Activated CD4-positive, alpha-beta T cell treated with anti-CD3 and anti-CD28 coated beads, Interleukin-10, Interleukin-2, amounts not matched to agents 100 ng/mL and 50 ng/mL, durations not matched to agents 16 hours and 8 hours (primary cell): ENCODE measurements at regions not wholly inside any gene's neighbourhood (a gene's known extent, or its start where the extent isn't known, plus 50 kb on each side); places are given as distances from the start of the nearest gene placed in this dataset.
"Not testable (repeated sequence)": the region's sequence is repeated elsewhere in the genome, so short reads cannot be mapped to it uniquely, and the experiment has no call there.

Experiments
- DNase-seq: peaks from one replicate; pipeline ENCODE4 v3.0.0-alpha.2; 2020

DNA sequence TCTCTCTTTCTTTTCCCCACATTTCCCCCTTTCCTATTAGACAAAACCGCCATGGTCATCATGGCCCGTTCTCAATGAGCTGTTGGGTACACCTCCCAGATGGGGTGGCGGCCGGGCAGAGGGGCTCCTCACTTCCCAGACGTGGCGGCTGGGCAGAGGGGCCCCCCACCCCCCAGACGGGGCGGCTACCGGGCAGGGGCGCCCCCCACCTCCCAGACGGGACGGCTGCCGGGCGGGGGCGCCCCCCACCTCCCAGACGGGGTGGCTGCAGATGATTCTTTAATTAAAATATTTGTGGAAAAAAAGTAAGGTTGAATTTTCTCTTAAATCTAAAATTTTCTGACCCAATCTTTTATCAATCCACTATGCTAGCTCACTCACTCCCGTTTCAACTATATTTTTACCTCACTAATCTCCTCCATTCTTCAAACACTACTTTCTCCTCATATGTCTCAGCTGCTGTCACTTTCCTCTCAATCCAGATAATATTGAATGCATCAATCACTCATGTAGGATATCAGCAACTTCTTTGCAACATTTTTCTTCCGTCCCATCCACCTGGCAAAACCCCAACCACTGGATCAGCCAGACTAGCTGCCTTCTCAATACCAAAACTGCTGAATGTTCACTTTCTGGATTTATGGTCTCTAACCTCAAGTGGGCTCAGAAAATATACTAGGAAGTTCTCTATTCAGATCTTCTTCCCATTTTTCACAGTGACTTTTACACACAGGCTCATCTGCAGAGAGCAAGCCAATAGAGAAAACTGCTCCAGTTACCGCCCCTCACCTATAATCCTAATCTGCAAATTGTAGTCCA is 81.1 kb upstream of the TRIM24 start:
- no peak for DNase-seq

DNA sequence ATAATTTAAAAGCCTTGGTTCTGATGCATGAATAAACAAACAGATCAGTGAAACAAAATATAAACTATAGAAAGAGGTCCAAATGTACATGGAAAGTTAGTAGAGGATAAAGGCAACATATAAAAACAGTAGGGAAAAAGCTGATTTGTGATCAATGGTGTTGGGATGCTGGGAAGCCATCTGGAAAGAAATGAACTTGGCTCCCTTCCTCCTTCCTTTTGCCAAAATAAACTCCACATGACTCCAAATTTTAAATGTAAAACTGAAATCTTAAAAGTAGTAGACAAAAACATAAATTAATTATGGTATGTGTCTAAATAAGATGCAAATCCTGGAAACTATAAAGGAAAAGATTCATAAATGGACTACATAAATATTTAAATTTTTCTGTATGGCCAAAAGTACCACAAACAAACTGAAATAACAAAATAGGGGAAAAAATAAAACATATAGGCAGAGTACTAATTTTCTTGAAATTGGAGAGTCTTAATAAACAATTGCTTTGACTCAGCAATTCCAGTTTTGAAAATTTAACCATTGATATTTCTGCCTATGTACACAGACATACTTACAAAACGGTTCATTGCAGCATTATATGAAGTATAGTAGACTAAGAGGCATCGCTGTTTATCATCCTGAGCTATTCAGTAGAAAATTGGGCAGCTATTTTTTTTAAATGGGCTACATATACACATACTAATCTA is 77.0 kb upstream of the TRIM24 start:
- DNase-seq: no peak

DNA sequence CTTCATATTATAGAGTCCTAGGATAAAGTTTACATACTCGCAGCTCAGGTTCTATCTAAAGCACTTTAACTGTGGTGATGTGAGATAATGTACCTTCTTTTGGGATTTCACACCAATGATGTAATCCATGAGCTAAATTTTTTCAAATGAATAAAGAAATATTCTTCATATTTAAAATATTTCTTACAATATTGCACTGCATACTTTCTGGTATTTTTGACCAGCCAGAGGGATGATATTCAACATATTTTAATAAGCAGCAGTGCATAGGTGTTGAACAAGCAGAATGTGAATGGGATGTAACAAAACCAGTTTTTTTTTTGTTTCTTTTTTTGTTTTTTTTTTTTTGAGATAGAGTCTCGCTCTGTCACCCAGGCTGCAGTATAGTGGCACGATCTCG is 73.2 kb upstream of the TRIM24 start:
- no peak for DNase-seq

DNA sequence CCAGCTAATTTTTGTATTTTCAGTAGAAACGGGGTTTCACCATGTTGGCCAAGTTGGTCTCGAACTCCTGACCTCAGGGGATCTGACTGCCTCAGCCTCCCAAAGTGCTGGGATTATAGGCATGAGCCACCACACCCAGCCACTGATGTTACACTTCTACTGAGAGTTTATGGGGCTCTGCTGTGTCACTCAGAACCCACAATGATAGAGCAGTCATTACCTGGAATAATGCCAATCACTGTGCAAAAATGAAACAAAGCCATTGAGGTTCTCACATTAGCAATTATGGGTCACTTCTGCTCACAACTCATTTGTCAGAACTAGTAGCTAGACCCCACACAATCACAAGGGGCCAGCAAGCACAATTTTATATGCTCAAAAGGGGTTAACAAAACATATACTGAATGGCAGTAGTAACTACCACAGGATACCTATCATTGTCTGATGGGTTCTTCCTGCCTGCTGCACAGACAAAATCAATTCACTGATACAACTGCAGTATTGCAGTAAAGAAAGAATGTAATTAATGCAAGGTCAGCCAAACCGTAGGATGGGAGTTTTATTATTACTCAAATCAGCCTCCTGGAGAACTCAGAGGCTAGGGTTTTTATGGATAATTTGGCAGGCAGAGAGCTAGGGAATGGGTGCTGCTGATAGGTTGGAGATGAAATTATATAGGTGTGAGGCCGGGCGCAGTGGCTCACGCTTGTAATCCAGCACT is 72.1 kb upstream of the TRIM24 start:
- DNase-seq: no peak

DNA sequence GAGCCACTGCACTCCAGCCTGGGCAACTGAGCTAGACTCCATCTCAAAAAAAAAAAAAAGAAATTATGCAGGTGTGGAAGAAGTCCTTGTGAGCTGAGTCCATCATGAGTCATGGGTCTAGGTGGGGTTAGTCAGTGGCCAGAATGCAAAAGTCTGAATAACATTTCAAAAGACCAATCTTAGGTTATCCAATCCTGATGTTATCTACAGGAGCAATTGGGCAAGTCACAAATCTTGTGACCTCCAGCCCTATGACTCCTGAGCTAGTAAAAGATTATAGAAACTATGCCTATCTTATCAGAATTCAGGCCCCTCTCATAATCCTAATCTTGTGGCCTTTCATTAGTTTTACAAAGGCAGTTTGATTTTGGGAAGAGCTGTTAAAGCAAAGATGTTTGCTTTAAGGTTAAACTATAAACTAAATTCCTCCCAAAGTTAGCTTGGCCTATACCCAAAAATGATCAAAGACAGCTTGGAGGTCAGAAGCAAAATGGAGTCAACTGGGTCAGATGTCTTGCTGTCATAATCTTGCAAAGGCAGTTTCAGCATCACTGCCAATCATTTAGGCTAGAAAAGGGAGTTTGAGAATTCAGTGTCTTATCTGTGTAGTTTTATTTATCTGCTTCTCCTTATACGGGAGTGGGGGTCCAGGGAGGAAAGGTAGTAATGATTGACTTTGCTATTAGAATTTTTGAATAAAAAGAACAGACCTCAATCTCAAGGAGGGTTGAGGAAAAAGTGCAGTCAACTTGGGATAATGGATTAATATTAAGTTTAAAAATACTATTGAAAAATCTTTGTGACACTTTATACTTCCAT is 71.2 kb upstream of the TRIM24 start:
- DNase-seq: no peak

DNA sequence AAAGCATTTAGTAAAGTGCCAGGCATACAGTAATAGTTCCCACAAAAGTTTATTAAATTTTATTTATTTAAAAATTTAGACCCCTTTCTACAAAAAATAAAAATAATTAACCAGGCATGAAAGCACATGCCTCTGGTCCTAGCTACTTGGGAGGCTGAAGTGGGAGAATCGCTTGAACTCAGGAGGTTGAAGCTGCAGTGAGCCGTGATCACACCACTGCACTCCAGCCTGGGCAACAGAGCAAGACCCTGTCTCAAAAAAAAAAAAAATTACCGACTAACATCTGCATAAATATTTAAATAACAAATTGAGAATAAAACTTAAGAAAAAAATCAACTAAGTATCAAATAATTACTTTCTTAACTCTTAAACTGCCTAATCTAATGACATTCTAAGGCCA is 64.3 kb upstream of the TRIM24 start:
- no peak for DNase-seq

DNA sequence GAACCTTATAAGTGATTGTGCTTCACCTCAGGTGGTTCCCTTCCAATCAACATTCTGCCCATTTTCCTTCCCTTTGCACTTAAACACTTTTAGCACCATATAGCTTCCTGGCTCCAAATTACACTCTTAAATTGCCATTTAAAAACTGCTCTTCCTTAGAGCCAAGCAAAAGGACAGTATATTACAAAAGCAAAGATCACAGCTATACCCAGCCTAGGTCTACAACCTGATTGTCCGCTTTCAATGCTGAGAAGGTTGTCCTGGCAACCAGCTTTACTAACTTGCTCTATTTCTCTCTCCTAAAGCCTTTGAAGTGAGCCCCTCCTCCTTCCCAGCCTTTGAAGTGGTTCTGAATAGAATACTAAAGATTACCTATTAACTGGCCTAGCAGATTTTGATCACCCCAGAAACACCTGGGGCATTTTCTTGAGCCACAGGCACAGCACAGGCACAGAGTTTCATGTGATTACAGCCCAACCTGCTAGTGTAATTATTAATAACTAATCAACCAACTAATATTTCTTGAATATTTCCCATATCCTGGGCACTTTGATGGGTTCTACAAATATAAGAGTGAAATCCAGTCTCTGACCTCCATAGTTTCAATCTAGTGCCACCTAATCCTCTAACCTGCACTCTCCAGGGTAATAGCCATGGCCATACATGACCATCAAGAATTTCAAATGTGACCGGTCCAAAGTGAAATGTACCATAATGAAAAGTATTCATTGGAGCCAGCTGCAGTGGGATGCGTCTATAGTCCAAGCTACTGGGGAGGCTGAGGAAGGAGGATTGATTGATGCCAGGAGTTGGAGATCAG is 63.6 kb upstream of the TRIM24 start:
- DNase-seq: no peak

DNA sequence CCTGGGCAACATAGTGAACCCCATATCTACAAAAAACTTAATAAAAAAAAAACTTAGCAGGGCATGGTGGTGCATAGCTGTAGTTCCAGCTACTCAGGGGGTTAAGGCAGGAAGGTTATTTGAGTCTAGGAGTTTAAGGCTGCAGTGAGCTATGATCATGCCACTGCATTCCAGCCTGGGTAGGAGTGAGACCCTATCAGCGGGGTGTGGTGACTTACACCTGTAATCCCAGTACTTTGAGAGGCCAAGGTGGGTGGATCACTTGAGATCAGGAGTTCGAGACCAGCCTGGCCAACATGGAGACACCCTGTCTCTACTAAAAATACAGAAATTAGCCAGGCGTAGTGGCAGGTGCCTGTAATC is 63.0 kb upstream of the TRIM24 start:
- not testable (repeated sequence) for DNase-seq

DNA sequence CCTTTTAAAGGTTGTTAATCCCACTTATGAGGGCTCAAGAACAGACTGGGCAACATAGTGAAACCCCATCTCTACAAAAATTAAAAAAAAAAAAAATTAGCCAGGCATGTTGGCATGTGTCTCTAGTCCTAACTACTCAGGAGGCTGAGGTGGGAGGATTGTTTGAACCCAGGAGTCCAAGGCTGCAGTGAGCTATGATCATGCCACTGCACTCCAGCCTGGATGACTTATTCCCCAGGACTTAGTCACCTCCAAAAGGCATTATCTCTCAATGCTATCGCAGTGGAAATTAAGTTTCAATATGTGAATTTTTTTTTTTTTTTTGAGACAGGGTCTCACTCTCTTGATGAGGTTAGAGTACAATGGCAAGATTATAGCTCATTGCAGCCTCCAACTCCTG is 61.2 kb upstream of the TRIM24 start:
- DNase-seq: no peak

DNA sequence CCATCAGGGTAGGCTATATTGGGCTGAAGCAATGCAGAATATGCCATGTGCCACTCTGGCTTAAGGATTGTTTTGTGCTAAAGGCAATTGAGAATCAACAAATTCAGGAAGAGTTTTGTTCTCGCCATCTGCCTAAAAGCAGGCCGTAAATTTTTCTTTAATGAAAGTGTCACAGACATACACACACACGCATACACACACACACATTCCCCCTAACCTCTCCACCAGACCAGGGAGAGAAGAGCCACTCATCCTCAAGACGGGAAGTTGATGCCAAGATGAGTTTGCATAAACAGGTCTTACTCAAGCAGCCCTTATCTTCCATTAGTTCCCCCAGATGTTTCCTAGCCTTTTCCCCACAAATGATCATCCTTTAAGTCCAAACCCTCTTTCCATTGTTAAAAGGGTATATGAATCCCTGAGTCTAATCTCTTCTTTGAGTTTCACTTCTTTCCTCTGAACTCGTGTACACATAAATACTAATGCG is 59.6 kb upstream of the TRIM24 start:
- no peak for DNase-seq

DNA sequence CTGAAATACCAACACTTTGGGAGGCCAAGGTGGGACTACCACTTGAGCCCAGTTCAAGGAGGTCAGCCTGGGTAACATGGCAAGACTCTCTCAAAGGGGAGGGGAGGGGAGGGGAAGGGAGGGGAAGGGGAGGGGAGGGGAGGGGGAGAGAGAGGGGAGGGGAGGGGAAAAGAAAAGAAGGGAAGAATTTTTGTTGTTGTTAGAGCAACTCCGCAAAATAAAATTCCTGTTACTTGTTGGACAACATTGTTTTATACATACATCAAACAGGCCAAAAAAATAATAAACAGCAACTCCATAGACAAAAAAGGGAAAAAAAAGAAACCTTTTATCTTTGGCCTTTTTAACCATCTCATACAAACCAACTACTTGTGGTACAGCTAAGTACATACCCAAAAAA is 57.3 kb upstream of the TRIM24 start:
- no peak for DNase-seq

DNA sequence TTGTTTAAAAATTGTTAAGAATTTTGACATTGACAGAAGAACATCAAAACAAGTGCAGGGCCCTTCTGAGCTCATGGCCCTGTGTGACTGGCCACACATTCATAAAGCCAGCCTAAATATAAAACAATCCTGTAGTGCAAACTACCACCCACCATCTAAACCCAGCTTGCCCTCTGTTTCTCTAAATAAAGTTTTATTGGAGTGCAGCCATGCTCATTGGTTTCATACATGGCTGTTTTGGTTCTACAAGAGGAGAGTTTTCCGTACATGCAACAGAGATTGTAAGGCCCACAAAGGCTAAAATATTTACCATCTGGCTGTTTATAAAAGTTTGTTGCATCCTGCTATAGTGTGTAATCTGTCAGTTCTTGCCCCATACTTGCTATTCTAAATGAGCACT is 54.6 kb upstream of the TRIM24 start:
- DNase-seq: no peak

DNA sequence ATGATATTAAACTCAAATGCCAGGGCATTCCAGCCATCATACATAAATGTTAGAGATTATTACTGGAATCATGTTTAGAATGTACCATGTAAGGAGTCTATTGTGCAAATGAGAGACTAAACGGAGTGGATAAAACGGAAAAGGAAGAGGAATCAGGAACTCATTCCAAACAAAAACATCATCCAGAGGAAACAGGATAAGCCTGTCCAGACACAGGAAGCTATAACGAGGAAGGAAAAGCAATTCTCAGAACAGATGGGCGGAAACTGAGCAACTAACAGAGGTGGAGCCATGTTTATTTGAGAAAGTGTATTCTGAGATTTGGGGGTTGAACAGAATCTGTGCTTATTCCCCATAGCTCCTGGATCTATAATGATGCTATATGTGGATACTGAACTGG is 52.3 kb upstream of the TRIM24 start:
- no peak for DNase-seq
